HG02610 (cell line): ENCODE measurements at regions not wholly inside any gene's neighbourhood (a gene's known extent, or its start where the extent isn't known, plus 50 kb on each side); places are given as distances from the start of the nearest gene placed in this dataset.
"Not testable (repeated sequence)": the region's sequence is repeated elsewhere in the genome, so short reads cannot be mapped to it uniquely, and the experiment has no call there.

Experiments used
- ATAC-seq: cut with Tn5 transposase; IDR thresholded peaks from one replicate; pipeline ENCODE4 v1.9.1; 2021; ENCODE audit warnings: mild to moderate bottlenecking, moderate library complexity; ENCODE audit not compliant: unreplicated experiment

GRCh38 chr9:41019858-41020562, 108.5 kb downstream of the FOXD4L6 start:
- not testable (repeated sequence) for ATAC-seq

DNA sequence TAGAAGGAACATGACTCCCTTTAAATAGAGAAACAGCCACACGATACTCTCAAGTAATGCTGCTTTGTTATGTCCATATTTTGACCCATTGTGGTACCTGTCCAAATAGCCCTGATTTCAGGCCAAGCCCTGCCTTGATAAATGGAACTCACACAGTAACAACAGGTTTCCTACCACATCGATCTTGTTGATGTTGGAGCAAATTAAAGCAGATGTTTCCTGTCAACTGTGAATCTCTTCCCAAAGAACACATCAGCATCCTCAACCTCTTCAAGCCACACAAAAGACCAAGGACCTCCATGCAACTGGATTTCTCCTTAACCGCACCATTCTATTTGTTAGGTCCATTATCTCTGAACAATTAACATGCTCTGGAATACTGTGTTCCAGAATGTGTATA, 109.5 kb downstream of the FOXD4L6 start:
- not testable (repeated sequence) for ATAC-seq

DNA sequence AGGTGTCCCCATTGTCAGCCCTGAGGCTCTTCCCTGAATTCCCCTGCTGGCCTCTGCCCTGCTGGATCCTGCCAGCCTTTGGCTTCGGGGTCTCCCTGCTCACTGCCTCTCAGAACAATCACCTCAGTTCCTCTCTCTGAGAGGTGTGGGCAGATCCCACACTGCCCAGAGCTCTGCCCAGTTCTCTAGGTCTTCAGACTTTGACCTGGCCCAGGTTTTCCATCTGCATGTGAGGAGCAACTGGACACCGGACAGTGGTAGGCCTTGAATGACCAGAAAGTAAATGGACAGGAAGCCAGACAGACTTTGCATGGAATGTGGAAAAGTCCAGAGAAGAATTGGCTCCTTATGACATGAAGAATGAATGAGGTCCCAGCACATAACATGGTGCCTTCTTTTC, 111.8 kb downstream of the FOXD4L6 start:
- ATAC-seq: not testable (repeated sequence)

DNA sequence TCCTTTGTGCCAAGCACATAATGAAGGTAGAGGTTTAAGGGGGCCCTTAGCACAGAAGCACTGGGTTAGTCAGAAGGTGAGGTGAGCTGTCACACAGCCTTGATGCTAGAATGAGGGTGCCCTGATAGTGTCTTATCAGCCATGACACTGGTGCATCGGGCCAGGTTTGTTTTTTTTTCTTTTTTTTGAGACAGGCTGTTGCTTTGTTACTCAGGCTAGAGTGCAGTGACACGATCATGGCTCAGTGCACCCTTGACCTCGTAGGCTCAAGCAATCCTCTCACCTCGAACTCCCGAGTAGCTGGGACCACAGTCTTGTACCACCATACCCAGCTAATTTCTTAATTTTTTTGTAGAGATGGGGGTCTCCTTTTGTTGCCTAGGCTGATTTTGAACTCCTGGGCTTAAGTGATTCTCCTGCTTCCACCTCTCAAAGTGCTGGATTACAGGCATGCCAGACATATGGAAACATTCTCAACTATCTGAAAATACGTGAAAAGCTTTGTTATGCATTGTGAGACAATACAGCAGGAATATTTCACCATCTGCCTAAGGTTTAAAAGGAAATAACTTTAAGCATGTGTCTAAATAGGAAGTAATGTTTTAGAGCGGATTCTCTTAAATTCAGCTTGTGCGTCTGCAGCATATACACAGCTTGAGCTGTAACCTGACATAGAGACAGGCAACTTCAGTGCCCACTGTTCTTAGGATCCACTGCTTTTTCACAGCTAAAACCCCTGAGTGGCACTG, 128.4 kb downstream of the FOXD4L6 start:
- not testable (repeated sequence) for ATAC-seq

DNA sequence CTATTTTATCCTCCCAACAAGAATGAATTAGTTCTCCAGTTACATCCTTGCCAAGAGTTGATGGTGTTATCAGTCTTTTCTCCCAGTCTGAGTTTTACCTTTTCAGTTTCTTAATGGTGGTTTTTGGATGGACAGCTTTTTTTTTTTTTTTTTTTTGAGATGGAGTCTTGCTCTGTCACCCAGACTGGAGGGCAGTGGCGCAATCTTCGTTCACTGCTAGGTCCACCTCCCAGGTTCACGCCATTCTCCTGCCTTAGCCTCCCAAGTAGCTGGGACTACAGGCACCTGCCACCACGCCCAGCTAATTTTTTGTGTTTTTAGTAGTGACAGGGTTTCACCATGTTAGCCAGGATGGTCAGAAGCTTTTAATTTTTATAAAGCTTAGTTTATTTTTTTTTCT, 133.0 kb downstream of the FOXD4L6 start:
- not testable (repeated sequence) for ATAC-seq

- not testable (repeated sequence) for ATAC-seq
Measured at GRCh38 chr9:40993842-40994241, 134.6 kb downstream of the FOXD4L6 start.

DNA sequence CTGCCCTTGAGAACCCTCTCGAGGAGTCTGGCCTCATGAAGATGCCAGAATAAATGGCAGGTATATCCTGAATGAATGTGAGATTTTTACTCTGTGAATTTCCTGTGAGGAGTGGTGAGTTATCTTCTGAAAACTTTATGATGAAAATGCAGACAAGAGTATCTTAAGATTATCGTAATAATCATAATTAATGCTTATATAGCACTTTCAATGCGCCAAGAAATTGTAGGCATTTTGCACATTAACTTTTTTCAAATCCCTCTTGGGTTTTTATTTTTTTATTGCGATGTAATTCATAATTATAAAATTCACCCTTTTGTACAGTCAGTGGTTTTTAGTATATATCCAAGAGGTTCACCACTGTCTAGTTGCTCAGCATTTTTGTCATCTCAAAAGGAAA, 135.1 kb downstream of the FOXD4L6 start:
- not testable (repeated sequence) for ATAC-seq

DNA sequence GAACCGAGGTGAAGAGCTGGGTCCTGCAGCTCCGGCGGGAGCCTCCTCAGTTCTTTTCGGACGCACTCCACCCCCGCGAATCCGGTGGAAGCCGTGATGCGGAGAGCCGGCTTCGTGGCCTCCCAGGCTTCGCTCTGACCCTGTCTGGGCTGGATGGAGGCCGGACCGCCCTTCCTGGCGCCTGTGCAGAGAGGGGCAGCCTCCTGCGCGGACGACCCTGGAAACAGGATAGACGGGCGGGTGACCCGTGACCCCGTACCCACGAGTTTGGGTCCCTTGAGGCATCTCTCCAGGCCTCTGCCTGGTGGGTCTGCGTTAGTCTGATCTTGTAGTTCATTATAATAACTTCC, 136.0 kb downstream of the FOXD4L6 start:
- peak; percentile 48 for ATAC-seq

DNA sequence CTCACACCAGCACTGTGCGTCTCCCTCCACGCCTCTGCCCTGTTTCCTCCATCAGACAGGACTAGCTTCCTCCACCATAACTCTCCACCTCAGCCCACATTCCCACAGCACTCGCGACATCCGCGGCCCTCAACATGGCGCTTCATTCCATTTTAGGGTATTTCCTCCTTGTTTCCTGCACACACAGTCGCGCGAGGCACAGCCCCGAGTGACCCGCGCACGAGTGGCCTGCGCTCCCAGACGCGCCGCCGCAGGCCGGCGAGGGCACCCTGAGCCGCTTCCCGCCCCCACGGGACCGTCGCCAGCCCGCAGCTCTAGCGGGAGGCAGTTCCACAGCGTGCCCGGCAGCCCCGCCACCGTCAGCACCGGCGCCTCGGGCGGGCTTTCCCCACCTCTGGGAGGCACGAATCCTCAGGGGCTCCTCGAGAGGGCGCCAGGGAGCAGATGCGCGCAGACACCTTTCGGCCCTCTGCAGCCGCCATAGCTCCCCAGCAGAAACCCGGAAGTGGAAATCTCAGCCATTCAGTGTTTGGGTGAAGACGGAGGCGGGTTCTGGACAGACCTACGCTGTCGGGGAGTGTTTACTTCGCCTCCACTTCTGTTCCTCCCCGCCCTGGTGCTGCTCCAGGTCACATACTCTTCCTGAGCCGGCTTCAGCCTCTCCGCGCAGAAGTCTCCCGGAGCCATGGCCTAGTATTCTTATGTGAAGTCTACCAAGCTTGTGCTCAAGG, 136.6 kb downstream of the FOXD4L6 start:
- peak; percentile 100 for ATAC-seq

DNA sequence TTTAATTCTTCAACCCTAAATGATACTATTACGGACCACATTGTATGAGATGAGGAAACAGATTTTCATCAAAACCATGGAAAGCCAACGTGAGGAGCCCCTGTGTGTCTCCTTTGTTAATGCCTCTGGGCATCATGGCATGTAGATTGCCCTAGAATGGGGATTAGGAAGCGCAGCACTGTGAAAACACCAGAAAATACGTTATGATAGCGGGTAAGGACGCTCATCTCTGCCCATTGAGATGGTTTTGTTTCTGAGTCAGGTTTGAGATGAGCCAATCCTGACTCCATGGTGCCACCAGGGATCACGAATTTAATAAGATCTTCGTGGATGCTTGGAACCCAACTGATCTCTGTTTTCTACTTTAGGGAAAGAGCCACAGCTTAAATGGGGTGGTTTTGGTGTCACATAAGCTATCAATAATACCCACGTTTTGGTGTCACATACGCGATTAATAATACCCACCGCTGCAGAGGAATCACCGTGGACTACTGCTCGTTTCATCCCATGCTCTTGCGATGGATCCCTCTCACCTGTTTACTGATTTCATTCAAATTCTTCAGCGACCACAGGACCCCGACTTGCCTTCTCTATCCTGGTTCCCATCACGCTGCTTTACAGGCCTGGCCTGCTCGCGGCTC, 137.3 kb downstream of the FOXD4L6 start:
- not testable (repeated sequence) for ATAC-seq

DNA sequence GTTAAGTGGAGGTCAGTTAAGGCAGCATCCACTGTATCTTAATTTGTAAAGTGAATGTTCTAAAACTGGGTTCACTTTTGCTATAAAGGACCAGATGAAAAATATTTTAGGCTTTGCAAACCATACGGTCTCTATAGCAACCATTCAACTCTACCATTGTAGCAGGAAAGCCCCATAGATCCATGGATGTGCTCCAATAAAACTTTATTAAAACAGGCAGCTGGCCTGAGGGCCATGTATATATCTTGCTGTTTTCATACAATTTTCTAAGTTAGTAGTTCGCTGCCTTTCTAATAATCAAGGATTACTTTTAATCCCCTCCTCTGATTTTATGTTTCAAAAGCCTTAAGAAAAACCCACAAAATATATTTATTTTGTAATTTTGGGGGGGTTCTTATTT, 142.1 kb downstream of the FOXD4L6 start:
- ATAC-seq: not testable (repeated sequence)

GRCh38 chr9:40975351-40975750, 153.1 kb downstream of the FOXD4L6 start:
- not testable (repeated sequence) for ATAC-seq

- ATAC-seq: not testable (repeated sequence)
Measured at GRCh38 chr9:40974912-40975311, 153.6 kb downstream of the FOXD4L6 start.

- ATAC-seq: not testable (repeated sequence)
Measured at GRCh38 chr9:40971773-40972172, 156.7 kb downstream of the FOXD4L6 start.

- ATAC-seq: not testable (repeated sequence)
Measured at GRCh38 chr9:40970340-40970739, 158.1 kb downstream of the FOXD4L6 start.

GRCh38 chr9:40962461-40962860, 166.0 kb downstream of the FOXD4L6 start:
- ATAC-seq: not testable (repeated sequence)

DNA sequence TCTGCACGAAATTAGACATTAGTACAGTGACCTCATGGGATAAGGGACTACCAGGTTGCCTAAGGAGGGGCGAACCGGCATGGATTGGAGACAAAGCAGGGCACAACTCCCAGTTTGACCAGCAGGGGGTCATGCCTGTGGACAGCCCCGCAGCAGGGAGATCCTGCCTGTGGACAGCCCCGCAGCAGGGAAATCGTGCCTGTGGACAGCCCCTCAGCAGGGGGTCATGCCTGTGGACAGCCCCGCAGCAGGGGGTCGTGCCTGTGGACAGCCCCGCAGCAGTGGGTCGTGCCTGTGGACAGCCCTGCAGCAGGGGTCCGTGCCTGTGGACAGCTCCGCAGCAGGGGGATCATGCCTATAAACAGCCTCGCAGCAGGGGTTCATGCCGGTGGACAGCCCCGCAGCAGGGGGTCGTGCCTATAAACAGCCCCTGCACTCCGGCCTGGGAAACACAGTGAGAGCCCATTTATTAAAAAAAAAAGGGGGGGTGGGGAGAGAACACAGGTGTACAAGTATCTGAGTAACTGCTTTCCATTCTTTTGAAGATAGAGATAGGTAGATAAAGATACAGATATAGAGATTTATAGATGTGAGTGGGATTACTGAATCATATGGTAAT, 176.5 kb downstream of the FOXD4L6 start:
- not testable (repeated sequence) for ATAC-seq

DNA sequence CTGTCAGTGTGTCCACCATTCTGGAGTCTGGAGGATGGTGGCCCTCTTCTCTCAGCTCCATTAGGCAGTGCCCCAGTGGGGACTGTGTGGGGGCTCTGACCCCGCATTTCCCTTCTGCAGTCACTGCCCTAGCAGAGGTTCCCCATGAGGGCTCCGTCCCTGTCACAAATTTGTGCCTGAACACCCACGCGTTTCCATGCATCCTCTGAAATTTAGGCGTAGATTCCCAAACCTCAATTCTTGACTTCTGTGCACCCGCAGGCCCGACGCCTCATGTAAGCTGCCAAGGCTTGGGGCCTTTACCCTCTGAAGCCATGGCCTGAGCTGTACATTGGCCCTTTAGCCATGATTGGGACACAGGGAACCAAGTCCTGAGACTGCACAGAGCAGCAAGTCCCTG, 182.3 kb downstream of the FOXD4L6 start:
- ATAC-seq: not testable (repeated sequence)

- not testable (repeated sequence) for ATAC-seq
Measured at GRCh38 chr9:40942730-40943129, 185.8 kb downstream of the FOXD4L6 start.

DNA sequence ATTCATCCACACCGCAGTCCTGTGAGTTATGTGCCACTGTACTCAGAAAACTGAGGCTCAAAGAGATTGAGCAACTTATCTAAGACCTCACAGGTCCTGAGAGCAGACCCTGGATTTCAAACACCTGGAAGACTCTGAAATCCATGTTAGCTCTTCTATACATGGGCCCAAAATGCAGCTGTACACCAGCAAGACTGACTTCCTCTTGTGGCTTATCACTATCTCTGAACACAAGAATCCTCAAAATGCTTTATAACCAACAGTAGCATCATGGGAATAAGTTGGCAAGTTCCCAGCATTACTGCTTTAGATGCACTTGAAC, 188.6 kb downstream of the FOXD4L6 start:
- ATAC-seq: not testable (repeated sequence)
